Transverse colon (tissue), 3 donors: ENCODE measurements at regions not wholly inside any gene's neighbourhood (a gene's known extent, or its start where the extent isn't known, plus 50 kb on each side); places are given as distances from the start of the nearest gene placed in this dataset.

Source experiments
- CTCF ChIP-seq, 5 experiments: fragments of 200-600 bp in 3 of 5; fragments of 450-650 bp in 2 of 5; sonication (generic) in 3 of 5; IDR thresholded peaks; 1 replicate in 2 of 5; 2 replicates in 3 of 5; pipeline ENCODE4 v1.5.1; 2016 to 2017; ENCODE audit warnings: antibody characterized with exemption in 5 of 5, inconsistent platforms in 3 of 5, mild to moderate bottlenecking in 2 of 5, moderate library complexity in 1 of 5
- EP300 ChIP-seq: sonication (generic); formaldehyde crosslinking; IDR thresholded peaks from one replicate; pipeline ENCODE4 v1.6.1; 2017; ENCODE audit warnings: antibody characterized with exemption, low read depth
- POLR2A ChIP-seq: fragments of 450-650 bp; IDR thresholded peaks from one replicate; pipeline ENCODE4 v1.6.1; 2016; ENCODE audit warnings: antibody characterized with exemption, mild to moderate bottlenecking, moderate library complexity

GRCh38 chr11:119977561-119977860 lies 160.4 kb downstream of the TRIM29 start:
- no peak for TF ChIP-seq CTCF (IDR thresholded peaks at IDR 0.05)
- TF ChIP-seq EP300 = no peak
- no peak for TF ChIP-seq POLR2A
